IPS-11a (cell line): ENCODE measurements at regions not wholly inside any gene's neighbourhood (a gene's known extent, or its start where the extent isn't known, plus 50 kb on each side); places are given as distances from the start of the nearest gene placed in this dataset.

Experiments
- H3K4me3 ChIP-seq: one replicate; pipeline ENCODE4 v1.5.1; 2013; ENCODE audit warnings: low read depth, low read length, control low read depth

GRCh38 chr12:84313323-84313675, 599.3 kb downstream of the SLC6A15 start:
- no peak overlapping the region for H3K4me3 ChIP-seq

- no peak overlapping the region for H3K4me3 ChIP-seq
Observed at GRCh38 chr12:84308211-84308610, 604.4 kb downstream of the SLC6A15 start.

DNA sequence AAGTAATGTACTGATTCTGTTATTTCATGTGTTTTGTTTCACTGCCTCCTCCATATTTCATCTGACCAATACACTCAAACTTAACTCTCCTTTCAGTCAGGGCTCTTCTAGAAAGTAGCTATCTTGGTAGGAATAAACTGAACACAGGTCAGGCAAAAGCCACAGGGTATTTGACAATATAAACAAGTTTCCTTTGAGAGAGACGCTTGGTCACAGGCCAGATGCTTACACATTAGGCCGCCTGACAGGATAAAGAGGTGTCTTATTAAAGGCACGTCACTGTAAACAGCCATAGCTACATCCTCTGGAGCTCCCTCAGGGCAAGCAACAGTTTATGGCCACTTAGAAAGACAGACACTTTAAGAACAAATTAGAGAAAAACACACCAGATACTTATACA, 607.5 kb downstream of the SLC6A15 start:
- no peak overlapping the region for H3K4me3 ChIP-seq

DNA sequence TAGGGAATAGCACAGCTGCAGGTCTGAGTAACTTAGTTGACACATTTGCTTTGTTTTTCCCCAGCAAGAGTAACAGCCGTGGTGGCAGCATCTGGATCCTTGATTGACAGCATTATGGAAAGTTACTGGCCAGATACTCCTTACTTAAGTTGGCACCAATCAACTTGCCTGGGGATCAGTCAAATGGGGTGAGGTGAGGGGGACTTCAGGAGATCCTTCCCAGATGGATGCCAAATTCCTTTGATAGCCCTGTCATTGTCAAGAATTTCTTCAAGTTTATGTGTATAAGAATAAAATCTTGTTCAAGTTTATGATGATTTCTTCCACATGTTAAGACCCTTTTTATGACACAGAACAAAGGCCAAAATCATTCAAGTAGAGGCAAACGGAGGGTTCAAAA, 618.4 kb downstream of the SLC6A15 start:
- no peak overlapping the region for H3K4me3 ChIP-seq

GRCh38 chr12:84290168-84290567, 622.4 kb downstream of the SLC6A15 start:
- no peak overlapping the region for H3K4me3 ChIP-seq

DNA sequence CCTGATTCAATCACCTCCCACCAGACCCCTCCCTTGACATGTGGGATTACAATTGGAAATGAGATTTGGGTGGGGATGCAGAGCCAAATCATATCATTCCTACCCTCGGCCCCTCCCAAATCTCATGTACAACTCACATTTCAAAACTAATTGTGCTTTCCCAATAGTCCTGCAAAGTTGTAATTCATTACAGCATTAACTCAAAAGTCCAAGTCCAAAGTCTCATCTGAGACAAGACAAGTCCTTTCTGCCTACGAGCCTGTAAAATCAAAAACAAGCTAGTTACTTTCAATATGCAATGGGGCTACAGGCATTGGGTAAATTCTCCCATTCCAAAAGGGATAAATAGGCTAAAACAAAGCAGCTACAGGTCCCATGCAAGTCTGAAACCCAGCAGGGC, 634.6 kb downstream of the SLC6A15 start:
- H3K4me3 ChIP-seq = no peak overlapping the region

GRCh38 chr12:84276215-84276614, 636.4 kb downstream of the SLC6A15 start:
- no peak overlapping the region for H3K4me3 ChIP-seq

- H3K4me3 ChIP-seq = no peak overlapping the region
Observed at GRCh38 chr12:84272324-84272723, 640.3 kb downstream of the SLC6A15 start.

DNA sequence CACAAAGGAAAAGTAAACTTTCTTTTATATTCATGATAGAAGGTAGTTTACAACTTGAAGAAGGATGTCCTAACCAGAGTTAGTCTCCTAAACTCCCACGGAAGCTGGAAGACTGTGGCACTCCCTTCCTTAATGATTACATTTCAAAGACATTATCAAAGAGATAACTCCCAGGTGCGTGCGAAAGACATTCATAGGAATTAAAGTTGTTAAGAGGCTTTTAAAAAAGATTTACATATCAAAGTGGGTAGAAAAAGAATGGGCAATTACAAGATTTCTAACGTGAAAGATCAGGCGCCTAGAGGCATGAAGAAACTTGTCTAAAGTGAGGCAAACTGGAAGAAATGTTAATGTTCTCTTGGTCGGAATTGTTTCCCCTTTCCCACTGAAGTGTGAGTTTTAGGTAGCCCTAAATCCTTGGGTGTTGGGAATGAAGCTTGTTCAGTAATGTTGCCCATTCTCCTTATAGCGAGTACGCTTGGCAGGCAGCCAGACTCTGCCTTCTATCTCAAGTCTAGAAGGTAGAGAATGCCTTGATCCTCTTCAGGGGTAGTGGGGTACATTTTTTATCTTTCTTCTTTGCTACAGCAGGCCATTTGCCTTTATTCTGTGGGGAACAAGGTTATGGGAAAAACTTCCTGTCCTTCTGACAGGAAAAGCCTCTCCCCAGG, 642.0 kb downstream of the SLC6A15 start:
- no peak overlapping the region for H3K4me3 ChIP-seq

GRCh38 chr12:84247931-84248330, 664.7 kb downstream of the SLC6A15 start:
- H3K4me3 ChIP-seq = no peak overlapping the region

GRCh38 chr12:84243686-84244085, 668.9 kb downstream of the SLC6A15 start:
- H3K4me3 ChIP-seq = no peak overlapping the region

- no peak overlapping the region for H3K4me3 ChIP-seq
Observed at GRCh38 chr12:84222841-84223240, 689.8 kb downstream of the SLC6A15 start.

GRCh38 chr12:84218406-84218805, 694.2 kb downstream of the SLC6A15 start:
- H3K4me3 ChIP-seq = no peak overlapping the region

GRCh38 chr12:84201976-84202375, 710.6 kb downstream of the SLC6A15 start:
- H3K4me3 ChIP-seq = no peak overlapping the region

- no peak overlapping the region for H3K4me3 ChIP-seq
Observed at GRCh38 chr12:84198294-84198946, 714.2 kb downstream of the SLC6A15 start.

- H3K4me3 ChIP-seq = no peak overlapping the region
Observed at GRCh38 chr12:84191779-84192178, 720.8 kb downstream of the SLC6A15 start.

- H3K4me3 ChIP-seq = no peak overlapping the region
Observed at GRCh38 chr12:84186433-84186832, 726.2 kb downstream of the SLC6A15 start.

DNA sequence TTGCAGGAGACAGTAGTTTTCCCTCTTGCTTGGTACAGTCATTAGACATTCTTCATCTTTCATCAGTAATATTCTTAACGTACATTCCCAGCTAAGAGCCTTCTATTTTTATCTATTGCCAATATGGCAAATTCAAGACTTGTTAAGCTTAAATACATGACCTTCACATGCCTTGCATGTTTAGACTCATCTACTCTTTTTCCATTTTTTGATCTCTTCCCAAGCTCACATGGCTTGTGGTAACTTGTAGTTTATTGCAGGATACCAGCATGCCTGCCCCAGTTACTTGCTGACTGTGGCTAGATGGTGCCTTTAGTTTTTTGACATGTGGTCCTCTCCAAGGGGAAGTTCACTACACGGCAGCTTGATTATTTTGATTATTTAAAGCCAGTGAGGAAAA, 729.0 kb downstream of the SLC6A15 start:
- no peak overlapping the region for H3K4me3 ChIP-seq

- no peak overlapping the region for H3K4me3 ChIP-seq
Observed at GRCh38 chr12:84174115-84174514, 738.5 kb downstream of the SLC6A15 start.

GRCh38 chr12:84172823-84173424, 739.7 kb downstream of the SLC6A15 start:
- H3K4me3 ChIP-seq = no peak overlapping the region

DNA sequence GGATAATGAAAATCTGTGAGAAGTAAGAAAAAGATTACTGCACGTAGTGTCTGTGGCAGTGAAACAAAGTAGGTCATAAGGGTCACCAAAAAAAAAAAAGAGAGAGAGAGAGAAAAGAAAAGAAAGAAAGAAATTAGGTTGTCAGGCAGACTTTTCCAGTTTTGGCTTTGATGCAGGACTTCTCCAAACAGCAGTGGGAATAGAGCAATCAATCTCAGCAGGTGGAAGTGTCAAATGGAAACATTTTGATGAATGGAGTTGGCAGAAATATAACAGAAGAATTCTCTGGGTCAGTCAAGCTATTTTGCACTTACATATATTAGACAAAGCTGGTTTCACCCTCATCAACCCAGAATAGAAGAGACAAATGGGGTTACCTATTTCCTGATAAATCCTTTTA, 745.8 kb downstream of the SLC6A15 start:
- no peak overlapping the region for H3K4me3 ChIP-seq

GRCh38 chr12:84165998-84166571, 746.5 kb downstream of the SLC6A15 start:
- H3K4me3 ChIP-seq = no peak overlapping the region
